ENCODE measurements at regions not wholly inside any gene's neighbourhood (a gene's known extent, or its start where the extent isn't known, plus 50 kb on each side); places are given as distances from the start of the nearest gene placed in this dataset.

- intact Hi-C loops (cut with DNase I) = no loop called here
- Histone ChIP-seq H3K4me3 (ENCODE audit: low read length) (no peak overlapping the region), H3K4me1 (ENCODE audit: control insufficient read depth, insufficient read depth, low read length) (no peaks in the 10 kb centered on the region), H3K27me3 (ENCODE audit: control insufficient read depth, insufficient read depth) (no peaks in the 10 kb centered on the region), H3K9me3 (ENCODE audit: control insufficient read depth, low read length) (peaks cover 5% of the 10 kb centered on the region), H3K27ac (ENCODE audit: low read length) (no peak overlapping the region)
- ATAC-seq (no peak), DNase-seq (no peak)
- 91% methylated on average over 10 of the region's 10 CpGs for WGBS
These were observed 128.8 kb downstream of the TEX36 start for GRCh38 chr10:125554016-125554703.

- Histone ChIP-seq H3K4me3 (ENCODE audit: low read length) (no peak overlapping the region), H3K27ac (ENCODE audit: low read length) (no peak overlapping the region), H3K27me3 (ENCODE audit: control insufficient read depth, insufficient read depth) (no peaks in the 10 kb centered on the region), H3K9me3 (ENCODE audit: control insufficient read depth, low read length) (peaks cover 5% of the 10 kb centered on the region), H3K4me1 (ENCODE audit: control insufficient read depth, insufficient read depth, low read length) (no peaks in the 10 kb centered on the region)
- intact Hi-C loops (cut with DNase I) = no loop called here
- no peak for DNase-seq
- WGBS = 88% methylated on average over 2 of the region's 2 CpGs
- no peak for ATAC-seq
These were observed 129.9 kb downstream of the TEX36 start for GRCh38 chr10:125553091-125553490.

GRCh38 chr10:125551247-125551646 is 131.7 kb downstream of the TEX36 start:
- H3K4me3 ChIP-seq (ENCODE audit: low read length) = no peak overlapping the region
- ATAC-seq (no peak), DNase-seq (no peak)
- WGBS = 89% methylated on average over 4 of the region's 4 CpGs
- H3K27me3 ChIP-seq (ENCODE audit: control insufficient read depth, insufficient read depth) = no peaks in the 10 kb centered on the region
- no peak overlapping the region for H3K27ac ChIP-seq (ENCODE audit: low read length)
- peaks cover 5% of the 10 kb centered on the region for H3K9me3 ChIP-seq (ENCODE audit: control insufficient read depth, low read length)
- intact Hi-C loops (cut with DNase I) = no loop called here
- no peaks in the 10 kb centered on the region for H3K4me1 ChIP-seq (ENCODE audit: control insufficient read depth, insufficient read depth, low read length)

GRCh38 chr10:125550362-125550761 is 132.6 kb downstream of the TEX36 start:
- no peak for ATAC-seq
- 60% methylated on average over 3 of the region's 3 CpGs for WGBS
- no peaks in the 10 kb centered on the region for H3K27me3 ChIP-seq (ENCODE audit: control insufficient read depth, insufficient read depth)
- intact Hi-C loops (cut with DNase I) = no loop called here
- H3K4me3 ChIP-seq (ENCODE audit: low read length) = no peak overlapping the region
- H3K27ac ChIP-seq (ENCODE audit: low read length) = no peak overlapping the region
- DNase-seq = no peak
- H3K4me1 ChIP-seq (ENCODE audit: control insufficient read depth, insufficient read depth, low read length) = no peaks in the 10 kb centered on the region
- H3K9me3 ChIP-seq (ENCODE audit: control insufficient read depth, low read length) = peaks cover 5% of the 10 kb centered on the region

- DNase-seq = no peak
- no peaks in the 10 kb centered on the region for H3K27me3 ChIP-seq (ENCODE audit: control insufficient read depth, insufficient read depth)
- H3K4me1 ChIP-seq (ENCODE audit: control insufficient read depth, insufficient read depth, low read length) = no peaks in the 10 kb centered on the region
- H3K27ac ChIP-seq (ENCODE audit: low read length) = no peak overlapping the region
- peaks cover 5% of the 10 kb centered on the region for H3K9me3 ChIP-seq (ENCODE audit: control insufficient read depth, low read length)
- H3K4me3 ChIP-seq (ENCODE audit: low read length) = no peak overlapping the region
- no peak for ATAC-seq
- 52% methylated on average over 7 of the region's 7 CpGs for WGBS
- intact Hi-C loops (cut with DNase I) = no loop called here
These were observed 133.3 kb downstream of the TEX36 start for GRCh38 chr10:125549653-125550052.

- no peak overlapping the region for H3K27ac ChIP-seq (ENCODE audit: low read length)
- H3K27me3 ChIP-seq (ENCODE audit: control insufficient read depth, insufficient read depth) = no peaks in the 10 kb centered on the region
- peaks cover 5% of the 10 kb centered on the region for H3K9me3 ChIP-seq (ENCODE audit: control insufficient read depth, low read length)
- DNase-seq (no peak), ATAC-seq (no peak)
- intact Hi-C loops (cut with DNase I) = no loop called here
- no peaks in the 10 kb centered on the region for H3K4me1 ChIP-seq (ENCODE audit: control insufficient read depth, insufficient read depth, low read length)
- H3K4me3 ChIP-seq (ENCODE audit: low read length) = no peak overlapping the region
- 83% methylated on average over 7 of the region's 7 CpGs for WGBS
These were observed 134.1 kb downstream of the TEX36 start for GRCh38 chr10:125548878-125549277.

- H3K4me1 ChIP-seq (ENCODE audit: control insufficient read depth, insufficient read depth, low read length) = no peaks in the 10 kb centered on the region
- intact Hi-C loops (cut with DNase I) = no loop called here
- no peak for ATAC-seq
- H3K27ac ChIP-seq (ENCODE audit: low read length) = no peak overlapping the region
- H3K4me3 ChIP-seq (ENCODE audit: low read length) = no peak overlapping the region
- DNase-seq = no peak
- H3K9me3 ChIP-seq (ENCODE audit: control insufficient read depth, low read length) = peaks cover 5% of the 10 kb centered on the region
- no peaks in the 10 kb centered on the region for H3K27me3 ChIP-seq (ENCODE audit: control insufficient read depth, insufficient read depth)
- 80% methylated on average over 4 of the region's 4 CpGs for WGBS
These were observed 134.6 kb downstream of the TEX36 start for GRCh38 chr10:125548356-125548755.

GRCh38 chr10:125547010-125547650 is 135.8 kb downstream of the TEX36 start:
- Histone ChIP-seq H3K9me3 (ENCODE audit: control insufficient read depth, low read length) (no peaks in the 10 kb centered on the region), H3K27me3 (ENCODE audit: control insufficient read depth, insufficient read depth) (no peaks in the 10 kb centered on the region), H3K4me3 (ENCODE audit: low read length) (no peak overlapping the region), H3K4me1 (ENCODE audit: control insufficient read depth, insufficient read depth, low read length) (no peaks in the 10 kb centered on the region), H3K27ac (ENCODE audit: low read length) (no peak overlapping the region)
- no peak for ATAC-seq
- whole genome bisulfite sequencing = 76% methylated on average over 10 of the region's 10 CpGs
- intact Hi-C loops (cut with DNase I) = no loop called here
- DNase-seq = no peak

- peak; percentile 56 to 70 for ATAC-seq
These were observed 139.2 kb downstream of the TEX36 start for GRCh38 chr10:125543796-125544195.

GRCh38 chr10:125538947-125539731 is 143.8 kb downstream of the TEX36 start:
- peak; percentile 25 to 63 (median 56) for DNase-seq
- Histone ChIP-seq H3K27me3 (ENCODE audit: control insufficient read depth, insufficient read depth) (no peaks in the 10 kb centered on the region), H3K9me3 (ENCODE audit: control insufficient read depth, low read length) (no peaks in the 10 kb centered on the region), H3K4me1 (ENCODE audit: control insufficient read depth, insufficient read depth, low read length) (no peaks in the 10 kb centered on the region), H3K27ac (ENCODE audit: low read length) (no peak overlapping the region), H3K4me3 (ENCODE audit: low read length) (no peak overlapping the region)
- WGBS = 46% methylated on average over 13 of the region's 13 CpGs
- ATAC-seq = peak; percentile 61 to 74
- intact Hi-C loops (cut with DNase I) = no loop called here

More at GRCh38 chr10:125543796-125544195, 139.2 kb downstream of the TEX36 start:
- no peak overlapping the region for H3K4me3 ChIP-seq (ENCODE audit: low read length)
- H3K27ac ChIP-seq (ENCODE audit: low read length) = no peak overlapping the region
- peak in 1 of 3 donors; percentile 48 for DNase-seq
- no peaks in the 10 kb centered on the region for H3K4me1 ChIP-seq (ENCODE audit: control insufficient read depth, insufficient read depth, low read length)
- 73% methylated on average over 10 of the region's 10 CpGs for WGBS
- intact Hi-C loops (cut with DNase I) = no loop called here
- H3K27me3 ChIP-seq (ENCODE audit: control insufficient read depth, insufficient read depth) = no peaks in the 10 kb centered on the region
- H3K9me3 ChIP-seq (ENCODE audit: control insufficient read depth, low read length) = no peaks in the 10 kb centered on the region

- 85% methylated on average over 4 of the region's 4 CpGs for WGBS
- intact Hi-C loops (cut with DNase I) = no loop called here
- no peak for DNase-seq
- no peak overlapping the region for H3K4me3 ChIP-seq (ENCODE audit: low read length)
- no peak for ATAC-seq
- H3K27ac ChIP-seq (ENCODE audit: low read length) = no peak overlapping the region
- no peaks in the 10 kb centered on the region for H3K4me1 ChIP-seq (ENCODE audit: control insufficient read depth, insufficient read depth, low read length)
- no peaks in the 10 kb centered on the region for H3K9me3 ChIP-seq (ENCODE audit: control insufficient read depth, low read length)
- H3K27me3 ChIP-seq (ENCODE audit: control insufficient read depth, insufficient read depth) = no peaks in the 10 kb centered on the region
These were observed 146.7 kb downstream of the TEX36 start for GRCh38 chr10:125536236-125536635.

All from right cardiac atrium (tissue), 5 donors.